Activated CD4-positive, alpha-beta memory T cell treated with anti-CD3 and anti-CD28 coated beads, Interleukin-2, amount 10 ng/mL, durations not matched to agents 7 days and 5 days (primary cell): ENCODE measurements at regions not wholly inside any gene's neighbourhood (a gene's known extent, or its start where the extent isn't known, plus 50 kb on each side); places are given as distances from the start of the nearest gene placed in this dataset.
"Not testable (repeated sequence)": the region's sequence is repeated elsewhere in the genome, so short reads cannot be mapped to it uniquely, and the experiment has no call there.

Experiments
- CTCF ChIA-PET: fragments of 350-600 bp; sonication (Branson Sonifier 250); formaldehyde crosslinking; loops from one replicate; lab custom pipeline; 2021; ENCODE audit warnings: antibody characterized with exemption, inconsistent platforms; lab: Charles Lee
- POLR2A ChIA-PET: fragments of 350-600 bp; sonication (Branson Sonifier 250); formaldehyde crosslinking; loops from one replicate; lab custom pipeline; 2021; ENCODE audit warnings: antibody characterized with exemption; lab: Charles Lee
- DNase-seq: peaks from one replicate; pipeline ENCODE4 v3.0.0-alpha.2; 2020
- H3K27ac Mint-ChIP-seq: one replicate; pipeline ENCODE4 v1.8.0; 2021; ENCODE audit warnings: mild to moderate bottlenecking, mixed read lengths
- H3K27me3 Mint-ChIP-seq: one replicate; pipeline ENCODE4 v1.8.0; 2021; ENCODE audit warnings: mixed read lengths
- H3K36me3 Mint-ChIP-seq: one replicate; pipeline ENCODE4 v1.8.0; 2021; ENCODE audit warnings: low read depth, mixed read lengths
- H3K4me1 Mint-ChIP-seq: one replicate; pipeline ENCODE4 v1.8.0; 2021; ENCODE audit warnings: mixed read lengths
- H3K4me3 Mint-ChIP-seq: one replicate; pipeline ENCODE4 v1.8.0; 2021; ENCODE audit warnings: mild to moderate bottlenecking, mixed read lengths
- H3K9me3 Mint-ChIP-seq: one replicate; pipeline ENCODE4 v1.8.0; 2021; ENCODE audit warnings: mixed read lengths

DNA sequence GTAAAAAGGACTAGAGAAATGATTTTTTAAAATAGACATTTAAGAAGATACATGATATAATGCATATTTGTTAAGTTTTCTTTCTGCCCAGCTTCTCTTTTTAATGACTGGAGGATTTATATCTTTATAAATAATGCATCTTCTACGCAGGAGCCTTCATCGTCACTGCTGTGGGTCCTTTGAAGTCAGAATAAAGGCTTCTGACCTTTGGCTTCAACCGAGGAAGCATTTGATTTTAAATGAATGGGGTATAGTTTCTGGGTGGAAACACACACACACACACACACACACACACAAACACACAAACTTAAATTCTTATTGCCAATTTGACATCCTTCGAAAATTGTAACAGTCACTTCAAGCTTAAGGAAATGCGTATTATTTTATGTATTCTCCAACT, 690.9 kb downstream of the BRINP3 start:
- no peak for DNase-seq
- peaks cover 9% of the 10 kb centered on the region for H3K9me3 Mint-ChIP-seq
- POLR2A ChIA-PET, result no interaction called here
- no peak overlapping the region for H3K4me3 Mint-ChIP-seq
- no peaks in the 10 kb centered on the region for H3K27me3 Mint-ChIP-seq
- CTCF ChIA-PET, result no interaction called here
- no peaks in the 10 kb centered on the region for H3K4me1 Mint-ChIP-seq
- H3K27ac Mint-ChIP-seq, result no peak overlapping the region
- no peaks in the 10 kb centered on the region for H3K36me3 Mint-ChIP-seq

GRCh38 chr1:189787201-189787600, 690.5 kb downstream of the BRINP3 start:
- H3K27me3 Mint-ChIP-seq, result no peaks in the 10 kb centered on the region
- H3K36me3 Mint-ChIP-seq, result no peaks in the 10 kb centered on the region
- POLR2A ChIA-PET, result no interaction called here
- H3K9me3 Mint-ChIP-seq, result peaks cover 9% of the 10 kb centered on the region
- no peak for DNase-seq
- CTCF ChIA-PET, result no interaction called here
- no peak overlapping the region for H3K27ac Mint-ChIP-seq
- no peak overlapping the region for H3K4me3 Mint-ChIP-seq
- H3K4me1 Mint-ChIP-seq, result no peaks in the 10 kb centered on the region

DNA sequence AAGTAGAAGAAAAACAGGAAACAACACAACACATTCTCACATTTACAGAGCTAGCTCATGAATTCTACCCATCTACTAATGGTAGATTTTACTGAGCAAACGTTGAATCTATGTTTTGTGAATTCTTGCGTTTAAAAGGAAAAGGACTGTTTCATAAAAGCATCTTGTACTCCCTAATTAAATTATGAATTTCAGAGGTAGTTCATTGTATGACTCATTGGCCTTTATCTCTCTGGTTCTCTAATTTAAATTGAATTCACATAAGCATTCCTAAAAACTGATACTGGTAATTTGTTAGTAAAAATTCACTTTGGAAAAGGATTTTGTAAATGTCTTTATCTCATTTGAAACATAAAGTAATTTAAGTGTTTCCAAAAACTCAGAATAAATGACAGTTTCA, 687.3 kb downstream of the BRINP3 start:
- POLR2A ChIA-PET, result no interaction called here
- CTCF ChIA-PET, result no interaction called here
- H3K27me3 Mint-ChIP-seq, result no peaks in the 10 kb centered on the region
- no peak overlapping the region for H3K4me3 Mint-ChIP-seq
- no peak overlapping the region for H3K27ac Mint-ChIP-seq
- no peaks in the 10 kb centered on the region for H3K36me3 Mint-ChIP-seq
- DNase-seq, result no peak
- H3K9me3 Mint-ChIP-seq, result peaks cover 12% of the 10 kb centered on the region
- no peaks in the 10 kb centered on the region for H3K4me1 Mint-ChIP-seq

DNA sequence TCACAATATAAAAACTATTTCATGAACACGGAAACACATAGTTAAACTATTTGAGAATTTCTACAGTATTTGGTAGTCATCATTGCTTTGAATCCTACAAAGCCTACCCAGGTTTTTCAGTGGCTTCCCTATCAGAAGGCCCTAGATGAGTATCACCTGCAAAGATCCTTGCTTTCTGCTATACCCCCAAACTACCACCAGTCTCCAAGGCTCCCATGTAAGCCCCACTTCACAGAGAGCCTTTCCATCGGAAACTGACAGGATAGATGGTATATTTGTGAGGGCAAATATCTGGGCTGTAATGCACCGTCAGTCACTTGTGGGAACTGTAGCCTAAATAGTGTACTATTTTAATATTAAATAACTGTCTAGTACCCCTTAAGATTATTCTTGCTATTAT, 674.3 kb downstream of the BRINP3 start:
- no peaks in the 10 kb centered on the region for H3K36me3 Mint-ChIP-seq
- H3K9me3 Mint-ChIP-seq, result peaks cover 2% of the 10 kb centered on the region
- no peak overlapping the region for H3K27ac Mint-ChIP-seq
- ChIA-PET POLR2A (no interaction called here), CTCF (no interaction called here)
- H3K4me1 Mint-ChIP-seq, result no peaks in the 10 kb centered on the region
- H3K27me3 Mint-ChIP-seq, result no peaks in the 10 kb centered on the region
- H3K4me3 Mint-ChIP-seq, result no peak overlapping the region
- DNase-seq, result no peak

DNA sequence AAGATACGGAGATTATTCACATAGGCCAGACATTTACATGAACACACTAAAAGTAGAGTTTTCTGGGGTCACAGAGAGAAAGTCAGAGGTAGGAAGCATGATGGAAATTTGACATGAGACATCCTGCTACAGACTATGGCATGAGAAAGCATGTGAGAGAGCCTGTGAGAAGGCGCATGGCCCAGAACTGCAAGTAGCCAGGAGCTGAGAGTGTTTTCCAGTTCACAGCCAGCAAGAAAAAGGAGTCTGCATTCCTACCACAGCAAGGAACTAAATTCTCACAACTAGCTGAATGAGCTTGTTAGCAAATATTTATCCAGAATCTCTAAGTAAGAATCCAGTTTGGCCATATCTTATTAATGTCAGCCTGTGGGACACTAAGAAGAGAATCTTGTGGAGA, 673.3 kb downstream of the BRINP3 start:
- Mint-ChIP-seq H3K27ac (no peak overlapping the region), H3K36me3 (no peaks in the 10 kb centered on the region), H3K4me1 (no peaks in the 10 kb centered on the region), H3K4me3 (no peak overlapping the region), H3K9me3 (no peaks in the 10 kb centered on the region), H3K27me3 (no peaks in the 10 kb centered on the region)
- no peak for DNase-seq
- CTCF ChIA-PET, result no interaction called here
- POLR2A ChIA-PET, result no interaction called here

- H3K27me3 Mint-ChIP-seq, result no peaks in the 10 kb centered on the region
- H3K9me3 Mint-ChIP-seq, result peaks cover 4% of the 10 kb centered on the region
- no peaks in the 10 kb centered on the region for H3K36me3 Mint-ChIP-seq
- no peaks in the 10 kb centered on the region for H3K4me1 Mint-ChIP-seq
- CTCF ChIA-PET, result no interaction called here
- POLR2A ChIA-PET, result no interaction called here
- no peak overlapping the region for H3K27ac Mint-ChIP-seq
- no peak overlapping the region for H3K4me3 Mint-ChIP-seq
- no peak for DNase-seq
Observed at GRCh38 chr1:189805735-189806134, 671.9 kb downstream of the BRINP3 start.

DNA sequence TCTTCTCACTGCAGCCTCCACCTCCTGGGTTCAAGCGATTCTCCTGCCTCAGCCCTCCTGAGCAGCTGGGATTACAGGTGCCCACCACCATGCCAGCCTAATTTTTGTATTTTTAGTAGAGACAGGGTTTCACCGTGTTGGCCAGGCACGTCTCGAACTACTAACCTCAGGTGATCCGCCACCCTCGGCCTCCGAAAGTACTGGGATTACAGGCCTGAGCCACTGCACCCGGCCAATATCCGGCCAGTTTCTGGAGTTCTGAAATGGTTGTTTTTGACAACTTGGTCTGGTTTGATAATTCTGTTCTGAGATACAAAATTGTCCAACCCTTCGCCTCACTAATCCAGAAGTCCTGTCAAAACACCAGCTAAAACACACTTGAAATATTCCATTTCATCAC, 667.0 kb downstream of the BRINP3 start:
- H3K36me3 Mint-ChIP-seq, DNase-seq, POLR2A ChIA-PET, H3K27ac Mint-ChIP-seq, H3K9me3 Mint-ChIP-seq, H3K4me3 Mint-ChIP-seq, CTCF ChIA-PET, H3K4me1 Mint-ChIP-seq, H3K27me3 Mint-ChIP-seq: not testable (repeated sequence)

GRCh38 chr1:189811960-189812359, 665.7 kb downstream of the BRINP3 start:
- H3K4me1 Mint-ChIP-seq, result no peaks in the 10 kb centered on the region
- no peak overlapping the region for H3K27ac Mint-ChIP-seq
- POLR2A ChIA-PET, result no interaction called here
- no peak for DNase-seq
- no peaks in the 10 kb centered on the region for H3K36me3 Mint-ChIP-seq
- no peaks in the 10 kb centered on the region for H3K27me3 Mint-ChIP-seq
- peaks cover 4% of the 10 kb centered on the region for H3K9me3 Mint-ChIP-seq
- H3K4me3 Mint-ChIP-seq, result no peak overlapping the region
- CTCF ChIA-PET, result no interaction called here

GRCh38 chr1:189816558-189816957, 661.1 kb downstream of the BRINP3 start:
- ChIA-PET POLR2A (no interaction called here), CTCF (no interaction called here)
- H3K36me3 Mint-ChIP-seq, result no peaks in the 10 kb centered on the region

GRCh38 chr1:189819751-189820150, 657.9 kb downstream of the BRINP3 start:
- Mint-ChIP-seq H3K4me1 (no peaks in the 10 kb centered on the region), H3K9me3 (peaks cover 3% of the 10 kb centered on the region), H3K4me3 (no peak overlapping the region), H3K27me3 (no peaks in the 10 kb centered on the region), H3K27ac (no peak overlapping the region), H3K36me3 (no peaks in the 10 kb centered on the region)
- POLR2A ChIA-PET, result no interaction called here
- CTCF ChIA-PET, result no interaction called here
- DNase-seq, result no peak

More at GRCh38 chr1:189816558-189816957, 661.1 kb downstream of the BRINP3 start:
- Mint-ChIP-seq H3K27me3 (no peaks in the 10 kb centered on the region), H3K9me3 (peaks cover 3% of the 10 kb centered on the region), H3K4me3 (no peak overlapping the region), H3K4me1 (no peaks in the 10 kb centered on the region), H3K27ac (no peak overlapping the region)
- DNase-seq, result no peak

DNA sequence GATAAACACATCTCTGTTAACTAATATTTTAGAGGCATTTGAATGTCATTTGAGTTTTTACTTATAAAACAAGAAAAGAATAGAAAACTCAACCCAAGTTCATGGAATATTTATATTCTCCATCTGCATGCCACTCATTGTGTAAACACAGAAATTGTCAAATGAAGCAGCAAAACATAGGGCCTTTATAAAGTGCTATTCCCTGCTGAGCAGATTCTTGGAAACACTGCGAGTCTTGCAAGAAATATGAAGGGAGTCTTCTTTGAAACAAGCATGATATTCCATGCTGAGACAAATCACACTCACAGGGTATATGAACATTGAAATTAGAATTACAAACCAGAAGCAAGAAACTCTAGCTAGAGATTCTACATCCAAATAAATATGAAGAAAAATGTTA, 655.8 kb downstream of the BRINP3 start:
- POLR2A ChIA-PET, result no interaction called here

DNA sequence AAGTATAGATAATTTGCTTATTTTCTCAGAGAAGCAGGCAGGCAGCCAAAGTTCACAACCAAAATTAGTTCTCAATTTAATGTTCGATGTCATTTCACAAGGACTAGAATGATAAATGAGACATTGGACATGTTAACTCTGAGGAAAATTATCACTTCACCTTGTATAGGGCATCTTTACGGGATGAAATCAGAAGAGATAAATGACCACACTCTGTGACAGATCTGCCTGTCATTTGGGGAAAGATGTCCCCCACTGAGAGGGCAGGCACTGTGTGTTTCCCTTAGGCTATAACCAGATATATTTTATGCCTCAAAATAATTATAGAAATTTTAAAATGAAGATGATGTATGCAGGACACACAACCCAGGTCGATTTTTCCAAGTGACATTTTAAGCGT, 642.9 kb downstream of the BRINP3 start:
- Mint-ChIP-seq H3K9me3 (peaks cover 7% of the 10 kb centered on the region), H3K36me3 (no peaks in the 10 kb centered on the region), H3K27me3 (no peaks in the 10 kb centered on the region), H3K4me1 (no peaks in the 10 kb centered on the region), H3K4me3 (no peak overlapping the region), H3K27ac (no peak overlapping the region)
- POLR2A ChIA-PET, result no interaction called here
- no peak for DNase-seq
- CTCF ChIA-PET, result no interaction called here

More for the DNA sequence above, 655.8 kb downstream of the BRINP3 start:
- no peak for DNase-seq
- H3K27ac Mint-ChIP-seq, result no peak overlapping the region
- H3K4me3 Mint-ChIP-seq, result no peak overlapping the region
- H3K4me1 Mint-ChIP-seq, result no peaks in the 10 kb centered on the region
- CTCF ChIA-PET, result no interaction called here
- no peaks in the 10 kb centered on the region for H3K27me3 Mint-ChIP-seq
- no peaks in the 10 kb centered on the region for H3K36me3 Mint-ChIP-seq
- H3K9me3 Mint-ChIP-seq, result peaks cover 3% of the 10 kb centered on the region

DNA sequence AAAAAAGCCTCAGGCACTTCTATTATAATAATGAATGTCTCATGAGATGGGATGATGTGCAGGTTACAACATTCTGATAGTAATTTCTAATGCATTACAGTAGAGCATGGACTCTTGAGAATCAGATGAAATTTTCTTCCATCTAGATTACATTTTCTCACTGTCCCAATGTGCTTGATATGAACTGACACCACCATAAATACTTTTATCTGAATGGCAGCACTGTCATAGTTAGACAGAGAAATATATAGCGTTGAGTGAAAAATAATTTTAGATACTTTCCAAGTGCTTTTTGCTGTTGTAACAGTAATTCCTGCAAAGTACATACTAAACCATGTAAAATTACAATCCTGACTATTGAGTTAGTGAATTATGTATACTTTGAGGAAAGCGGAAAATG, 630.1 kb downstream of the BRINP3 start:
- H3K27ac Mint-ChIP-seq, result no peak overlapping the region
- H3K27me3 Mint-ChIP-seq, result no peaks in the 10 kb centered on the region
- no peaks in the 10 kb centered on the region for H3K36me3 Mint-ChIP-seq
- no peaks in the 10 kb centered on the region for H3K9me3 Mint-ChIP-seq
- no peak for DNase-seq
- POLR2A ChIA-PET, result no interaction called here
- CTCF ChIA-PET, result no interaction called here
- no peaks in the 10 kb centered on the region for H3K4me1 Mint-ChIP-seq
- no peak overlapping the region for H3K4me3 Mint-ChIP-seq

DNA sequence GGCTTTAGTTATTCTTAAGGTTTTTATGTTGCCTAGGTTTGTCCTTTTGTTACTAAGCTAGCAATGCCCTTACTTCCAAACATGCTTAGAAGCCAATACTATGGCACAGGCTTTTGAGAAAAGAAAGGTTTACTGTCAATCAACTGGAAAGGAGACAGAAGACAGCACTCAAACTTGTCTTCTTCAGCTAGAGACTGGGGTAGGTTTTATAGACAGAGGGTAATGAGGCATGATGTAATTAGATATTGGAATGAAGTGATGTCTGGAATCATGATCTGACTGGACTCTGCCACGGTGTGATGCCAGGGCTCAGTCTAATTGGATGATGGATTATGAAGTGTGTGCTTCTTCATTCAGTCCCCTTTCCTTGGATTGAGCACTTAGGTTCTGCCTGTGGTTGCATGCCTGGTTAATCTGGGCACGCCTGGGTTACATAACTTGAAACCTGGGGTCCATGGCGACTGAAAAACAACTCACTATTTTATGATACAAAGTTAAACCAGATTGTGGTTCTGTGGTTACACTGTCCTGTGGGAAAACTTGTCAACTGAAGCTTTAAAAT, 625.8 kb downstream of the BRINP3 start:
- H3K27me3 Mint-ChIP-seq, result no peaks in the 10 kb centered on the region
- no peaks in the 10 kb centered on the region for H3K36me3 Mint-ChIP-seq
- CTCF ChIA-PET, result no interaction called here
- DNase-seq, result no peak
- H3K9me3 Mint-ChIP-seq, result peaks cover 6% of the 10 kb centered on the region
- no peak overlapping the region for H3K27ac Mint-ChIP-seq
- no peaks in the 10 kb centered on the region for H3K4me1 Mint-ChIP-seq
- H3K4me3 Mint-ChIP-seq, result no peak overlapping the region
- POLR2A ChIA-PET, result no interaction called here
